ENCODE measurements at regions not wholly inside any gene's neighbourhood (a gene's known extent, or its start where the extent isn't known, plus 50 kb on each side); places are given as distances from the start of the nearest gene placed in this dataset.
A peak's percentile ranks its signal among the peaks of the same experiment; 100 is the strongest.

- DNase-seq (ENCODE audit: low spot score) = no peak
Observed at GRCh38 chr5:168057905-168058304, 233.5 kb upstream of the WWC1 start.

DNA sequence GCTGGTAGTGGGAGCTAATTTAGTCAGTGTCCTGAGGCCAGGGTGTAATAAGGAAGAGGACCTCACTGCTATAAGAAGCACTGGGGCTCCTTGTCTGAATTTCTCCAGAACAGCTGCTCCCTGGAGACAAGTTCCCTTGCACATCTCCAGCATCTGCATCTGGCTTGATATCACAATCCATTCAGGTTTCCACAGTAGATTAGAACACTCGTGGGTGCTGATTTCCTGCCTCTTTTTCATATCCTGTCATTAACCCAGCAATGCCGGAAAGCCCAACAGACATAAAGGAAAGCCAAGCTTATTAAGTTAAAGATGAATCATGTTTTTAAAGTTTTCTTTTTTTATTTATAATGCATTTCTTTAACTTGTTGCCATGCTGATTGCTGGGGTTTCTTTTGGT lies 232.3 kb upstream of the WWC1 start:
- no peak for DNase-seq (ENCODE audit: low spot score)

GRCh38 chr5:168062239-168062638 lies 229.2 kb upstream of the WWC1 start:
- DNase-seq (ENCODE audit: low spot score) = no peak

GRCh38 chr5:168064457-168064856 lies 227.0 kb upstream of the WWC1 start:
- DNase-seq (ENCODE audit: low spot score) = no peak

- no peak for DNase-seq (ENCODE audit: low spot score)
Observed at GRCh38 chr5:168064933-168065622, 226.4 kb upstream of the WWC1 start.

DNA sequence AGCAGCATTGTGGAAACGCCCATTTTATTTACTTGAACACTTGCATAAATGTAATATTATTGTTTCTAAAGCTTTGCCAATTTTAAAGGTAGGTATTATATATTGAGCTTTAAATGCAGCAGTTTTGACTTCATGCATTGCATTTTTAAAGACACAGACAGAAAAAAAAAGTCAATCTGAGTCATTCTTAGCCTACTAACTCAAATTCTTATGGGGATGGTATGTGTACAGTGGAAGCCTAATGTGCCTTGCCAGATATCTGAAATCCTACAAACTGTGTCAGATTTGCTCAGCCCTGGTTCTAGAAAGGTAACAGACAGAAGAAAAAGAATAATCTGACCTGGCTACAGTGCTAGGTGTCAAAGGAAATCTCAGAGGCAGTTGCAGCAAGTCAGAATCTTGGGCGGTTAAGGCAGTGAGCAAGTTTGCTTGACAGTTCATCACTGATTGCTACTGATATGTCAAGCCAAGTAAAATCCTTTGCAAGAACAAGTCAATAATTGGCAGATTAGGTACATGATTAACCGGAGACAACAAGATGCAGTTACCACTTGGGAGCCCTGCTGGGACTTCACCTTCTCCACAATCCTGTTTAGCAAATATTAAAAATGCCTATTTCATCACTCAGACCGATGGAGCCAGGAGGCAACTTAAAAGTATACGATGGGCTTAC lies 224.8 kb upstream of the WWC1 start:
- no peak for DNase-seq (ENCODE audit: low spot score)

DNA sequence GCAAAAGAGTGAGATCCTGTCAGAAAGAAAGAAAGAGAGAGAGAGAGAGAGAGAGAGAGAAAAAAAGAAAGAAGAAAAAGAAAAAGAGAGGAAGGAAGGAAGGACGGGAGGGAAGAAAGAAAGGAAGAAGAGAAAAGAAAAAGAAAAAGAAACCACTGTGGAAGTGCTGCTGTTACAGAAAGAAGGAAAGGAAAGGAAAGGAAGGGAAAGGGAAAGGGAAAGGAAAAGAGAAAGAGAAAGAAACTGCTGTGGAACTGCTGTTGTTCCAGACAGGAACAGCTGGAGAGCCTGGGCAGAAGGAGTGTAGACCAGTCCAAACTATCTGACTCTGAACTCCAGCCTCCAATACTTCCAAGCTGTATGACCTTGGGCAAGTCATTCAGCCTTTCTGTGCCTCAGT lies 220.7 kb upstream of the WWC1 start:
- no peak for DNase-seq (ENCODE audit: low spot score)

DNA sequence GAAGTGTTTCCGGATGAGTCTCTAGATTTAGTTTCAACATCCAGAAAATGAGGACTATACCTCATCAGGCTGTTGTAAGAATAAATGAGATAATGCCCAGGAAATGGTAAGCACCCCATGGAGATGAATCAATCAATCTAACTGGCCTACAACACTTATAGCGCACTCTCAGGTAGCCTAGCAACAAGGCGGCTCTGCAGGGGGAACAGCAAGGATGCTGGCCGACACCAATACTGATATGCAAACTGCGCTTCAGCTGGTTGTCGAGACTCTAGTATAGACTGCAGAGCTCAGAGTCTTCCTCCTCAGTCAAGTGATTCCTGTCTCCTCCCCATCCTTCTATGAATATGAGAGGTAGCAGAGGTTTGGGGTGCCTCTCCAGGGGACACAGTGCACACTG lies 218.8 kb upstream of the WWC1 start:
- DNase-seq (ENCODE audit: low spot score) = no peak

- no peak for DNase-seq (ENCODE audit: low spot score)
Observed at GRCh38 chr5:168073311-168073710, 218.1 kb upstream of the WWC1 start.

DNA sequence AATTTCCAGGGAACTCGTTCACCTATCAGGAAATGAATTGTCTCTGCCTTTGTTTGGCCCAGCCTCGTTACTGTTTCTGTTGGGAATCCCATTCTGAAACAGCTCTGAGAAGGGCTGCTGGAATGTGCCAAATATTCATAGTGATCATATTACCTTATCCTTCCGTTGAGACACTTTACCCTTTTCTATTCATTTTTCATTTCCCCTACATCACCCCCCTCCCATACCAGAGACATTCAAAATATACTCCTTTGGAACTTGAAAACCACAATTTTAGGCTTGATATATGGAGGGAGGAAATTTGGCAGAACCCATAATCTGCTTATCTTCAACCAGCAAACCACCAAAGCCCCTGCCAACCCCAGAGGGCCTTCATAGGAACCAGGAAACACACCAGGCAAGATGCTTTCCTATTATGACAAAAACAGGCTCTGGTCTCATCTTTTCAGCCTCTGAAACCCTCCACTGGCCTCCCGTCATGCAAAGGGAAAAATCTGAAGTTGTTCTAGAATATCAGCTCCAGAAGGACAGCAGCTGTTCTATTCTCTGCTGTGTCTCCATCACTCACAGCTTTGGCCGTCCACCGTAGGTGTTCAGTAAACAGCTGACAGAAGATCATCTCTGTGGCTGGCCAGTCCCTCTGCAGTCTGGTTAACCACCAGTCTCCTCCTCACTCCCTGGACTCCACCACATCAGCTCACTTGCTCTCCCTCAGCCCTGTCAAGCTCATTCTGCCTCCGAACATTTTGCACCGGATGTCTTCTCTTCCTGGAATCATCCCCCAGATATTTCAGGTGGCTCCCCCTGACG lies 217.2 kb upstream of the WWC1 start:
- no peak for DNase-seq (ENCODE audit: low spot score)

- no peak for DNase-seq (ENCODE audit: low spot score)
Observed at GRCh38 chr5:168075387-168075786, 216.1 kb upstream of the WWC1 start.

GRCh38 chr5:168076561-168076991 lies 214.9 kb upstream of the WWC1 start:
- no peak for DNase-seq (ENCODE audit: low spot score)

GRCh38 chr5:168085261-168086031 lies 206.0 kb upstream of the WWC1 start:
- DNase-seq (ENCODE audit: low spot score) = peak; percentile 19

DNA sequence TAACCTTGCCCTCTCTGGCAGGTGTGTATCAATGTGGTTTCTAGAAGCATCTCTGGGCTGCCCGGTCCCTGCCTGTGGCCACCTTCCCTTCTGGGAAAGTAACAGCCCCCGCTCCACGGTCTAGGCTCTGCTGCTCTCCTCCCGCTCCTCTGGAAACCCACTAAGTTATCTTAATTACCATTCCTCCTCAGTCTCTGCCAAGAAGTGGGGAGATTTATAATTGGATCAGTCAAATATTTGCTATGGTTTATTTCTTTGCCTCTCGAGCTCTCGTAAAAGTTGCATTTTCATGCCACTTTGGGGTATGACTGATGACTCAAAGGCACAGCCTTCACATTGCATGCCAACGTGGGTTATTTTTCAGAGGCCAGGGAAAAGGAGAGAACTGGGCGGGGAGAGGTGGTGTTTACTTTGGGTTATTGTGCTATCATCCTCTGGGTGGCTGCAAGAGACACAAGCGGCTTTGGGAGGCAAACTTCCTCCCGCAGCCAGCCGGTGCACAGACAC lies 205.3 kb upstream of the WWC1 start:
- DNase-seq (ENCODE audit: low spot score) = no peak

GRCh38 chr5:168086746-168087145 lies 204.7 kb upstream of the WWC1 start:
- no peak for DNase-seq (ENCODE audit: low spot score)

DNA sequence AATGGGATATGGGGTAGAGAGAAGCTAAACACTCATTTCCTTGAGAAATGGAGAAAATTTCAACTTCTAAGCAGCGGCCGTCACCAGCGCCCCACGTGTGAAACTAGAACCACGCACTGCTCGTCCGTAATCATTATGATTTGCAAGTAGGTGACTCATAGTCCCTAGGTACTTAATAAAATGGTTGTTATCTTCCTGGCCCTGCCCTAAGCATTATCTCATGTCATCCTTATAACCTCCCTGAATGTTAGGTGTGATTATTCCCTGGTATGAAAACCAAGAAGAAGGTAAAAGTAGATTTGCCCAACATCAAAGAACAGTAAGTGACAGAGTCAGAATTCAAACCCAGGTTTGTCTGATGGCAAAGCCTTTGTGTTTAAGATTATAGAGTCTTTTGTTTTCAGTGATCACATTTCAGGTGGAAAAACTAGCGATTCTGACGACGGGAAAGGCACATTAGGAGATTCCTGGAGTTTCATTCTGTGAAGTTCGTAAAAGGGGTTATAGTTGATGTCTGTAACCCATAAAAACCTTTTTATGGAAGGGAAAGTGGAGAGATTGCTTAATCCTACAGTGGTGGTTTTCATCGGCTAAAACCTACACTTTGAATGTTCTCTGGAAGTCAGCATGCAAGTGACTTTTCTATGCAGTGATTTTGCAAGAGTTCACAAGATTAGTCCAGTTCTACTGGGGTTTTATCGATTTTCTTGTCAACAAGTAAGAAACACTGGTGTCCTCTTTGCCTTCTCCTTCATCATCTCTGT lies 202.9 kb upstream of the WWC1 start:
- DNase-seq (ENCODE audit: low spot score) = no peak

DNA sequence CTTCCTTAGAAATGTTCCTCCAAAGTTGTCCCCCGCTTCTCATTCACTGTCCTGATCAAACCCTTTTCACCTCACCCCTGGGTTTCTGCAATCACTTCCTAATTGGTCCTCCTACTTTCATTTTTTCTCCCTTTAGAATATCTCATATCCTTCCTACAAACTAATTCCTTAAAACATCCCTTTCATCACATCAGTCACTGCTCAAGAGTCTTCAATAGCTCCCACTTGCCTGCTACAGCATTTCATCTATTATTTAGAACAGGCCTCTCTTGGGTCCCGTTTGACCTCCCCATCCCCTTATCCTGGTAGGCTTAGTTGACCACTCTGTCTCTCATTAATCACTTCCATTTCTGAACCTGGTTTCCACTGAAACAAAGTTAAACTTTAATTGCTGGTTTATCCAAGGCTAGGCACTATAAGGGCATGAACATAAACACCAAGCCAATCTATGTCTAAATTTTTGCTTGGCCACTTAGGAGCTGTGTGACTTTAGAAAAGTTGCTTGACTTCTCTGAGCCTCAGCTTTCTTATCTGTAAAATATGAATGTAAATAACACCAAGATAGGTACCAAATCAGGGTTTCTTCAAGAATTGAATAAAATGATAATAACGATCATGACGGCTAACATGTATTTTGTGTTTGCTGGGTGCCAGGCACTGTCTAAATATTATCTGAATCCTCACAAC lies 202.1 kb upstream of the WWC1 start:
- DNase-seq (ENCODE audit: low spot score) = no peak

DNA sequence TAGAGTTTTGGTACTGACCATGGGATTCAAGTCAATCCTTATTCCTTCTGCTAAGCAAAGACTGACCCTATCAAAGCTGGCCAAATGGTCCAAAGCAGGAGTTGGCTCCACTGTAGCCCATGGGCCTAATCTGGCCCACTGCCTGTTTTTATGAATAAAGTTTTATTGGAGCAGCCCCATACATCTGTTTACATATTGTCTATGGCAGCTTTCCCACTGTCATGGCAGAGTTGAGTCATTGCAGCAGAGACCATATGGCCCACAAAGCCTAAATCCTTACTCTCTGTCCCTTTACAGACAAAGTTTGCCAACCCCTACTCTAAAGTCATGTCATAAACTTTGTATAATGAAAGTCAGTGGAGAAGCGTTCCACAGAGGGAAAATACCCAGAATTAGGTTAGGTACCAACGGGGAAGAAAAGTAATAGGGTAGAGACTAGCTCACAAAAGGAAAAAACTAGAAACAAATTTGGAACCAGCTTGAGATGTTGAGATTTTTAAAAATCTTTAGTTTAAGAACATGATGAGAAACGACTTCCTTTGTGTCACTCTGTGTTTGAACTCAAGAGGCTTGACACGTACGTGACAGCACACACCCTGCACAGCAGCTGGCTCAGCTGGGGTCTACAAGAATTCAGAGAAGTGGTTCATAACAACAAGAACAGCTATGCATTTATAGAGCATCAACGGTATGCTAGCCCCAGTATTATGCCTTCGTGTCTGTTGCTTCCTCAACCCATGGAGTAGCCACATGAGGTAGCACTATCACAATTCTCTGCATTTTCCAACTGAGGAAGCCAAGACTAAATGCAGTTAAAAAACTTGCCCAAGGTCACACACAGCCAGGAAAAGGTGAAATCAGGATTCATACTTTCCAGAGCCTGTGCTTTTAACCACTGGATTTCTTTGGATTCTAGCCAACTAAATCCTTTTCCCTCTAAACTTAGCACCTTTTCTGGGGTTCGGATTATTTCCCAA lies 198.9 kb upstream of the WWC1 start:
- no peak for DNase-seq (ENCODE audit: low spot score)

- no peak for DNase-seq (ENCODE audit: low spot score)
Observed at GRCh38 chr5:168093200-168093910, 198.1 kb upstream of the WWC1 start.
